IMR-90 (cell line): ENCODE measurements at regions not wholly inside any gene's neighbourhood (a gene's known extent, or its start where the extent isn't known, plus 50 kb on each side); places are given as distances from the start of the nearest gene placed in this dataset.

Experiments used
- ATAC-seq: fragments of 200-7000 bp; cut with Tn5 transposase; 2 replicates; pipeline ENCODE4 v1.9.1; 2020; ENCODE audit warnings: low read depth, mild to moderate bottlenecking, moderate library complexity
- BruUV-seq: library from RNA; stranded (reverse); fragments of 400-500 nt; replicated peaks from 2 replicates; lab custom pipeline; 2021; lab: Mats Ljungman, UMichigan
- CTCF ChIA-PET: fragments of 300-600 bp; formaldehyde crosslinking; extraction: SDS; loops from one replicate; lab custom pipeline; 2021; ENCODE audit warnings: antibody characterized with exemption; lab: Yijun Ruan, JAX
- POLR2A ChIA-PET: fragments of 300-600 bp; sonication (Branson Sonifier 250); formaldehyde crosslinking; loops from one replicate; lab custom pipeline; 2022; ENCODE audit warnings: antibody characterized with exemption; ENCODE audit not compliant: unreplicated experiment; lab: Charles Lee
- DNase-seq: peaks from one replicate; pipeline ENCODE4 v3.0.0; 2013
- H2AFZ ChIP-seq: replicated peaks from 2 replicates; pipeline ENCODE3; 2013; ENCODE audit warnings: low read length, mild to moderate bottlenecking; ENCODE audit not compliant: poor library complexity
- H2AK5ac ChIP-seq: 2 replicates; pipeline ENCODE4 v1.6.1; 2013; ENCODE audit warnings: low read depth, low read length, inconsistent platforms
- H2AK9ac ChIP-seq: replicated peaks from 2 replicates; pipeline ENCODE3; 2013; ENCODE audit warnings: mild to moderate bottlenecking, low read depth, low read length, moderate library complexity; ENCODE audit not compliant: poor library complexity
- H2BK120ac ChIP-seq: 2 replicates; pipeline ENCODE4 v1.6.1; 2013; ENCODE audit warnings: low read depth, low read length, inconsistent platforms
- H2BK15ac ChIP-seq: 3 replicates; pipeline ENCODE4 v1.6.1; 2013; ENCODE audit warnings: low read depth, low read length, inconsistent platforms
- H2BK20ac ChIP-seq: 2 replicates; pipeline ENCODE4 v1.6.1; 2013; ENCODE audit warnings: low read depth, mild to moderate bottlenecking, inconsistent platforms, low read length, moderate library complexity
- H2BK5ac ChIP-seq: 2 replicates; pipeline ENCODE4 v1.6.1; 2013; ENCODE audit warnings: mild to moderate bottlenecking, low read depth, low read length, inconsistent platforms; ENCODE audit not compliant: poor library complexity, severe bottlenecking
- H3K14ac ChIP-seq: replicated peaks from 2 replicates; pipeline ENCODE4 v1.6.1; 2013; ENCODE audit warnings: low read depth, low read length, inconsistent platforms
- H3K18ac ChIP-seq: 2 replicates; pipeline ENCODE4 v1.6.1; 2013; ENCODE audit warnings: low read depth, low read length, control low read depth
- H3K23ac ChIP-seq: 2 replicates; pipeline ENCODE4 v1.6.1; 2013; ENCODE audit warnings: low read depth, low read length, inconsistent platforms
- H3K27ac ChIP-seq: 2 replicates; pipeline ENCODE4 v1.5.1; 2013; ENCODE audit warnings: mild to moderate bottlenecking, control low read depth, low read length; ENCODE audit not compliant: insufficient read depth
- H3K27me3 ChIP-seq: 2 replicates; pipeline ENCODE4 v1.6.1; 2013; ENCODE audit warnings: low read length; ENCODE audit not compliant: control insufficient read depth, insufficient read depth
- H3K36me3 ChIP-seq: 2 replicates; pipeline ENCODE4 v1.6.1; 2013; ENCODE audit warnings: low read length, mixed read lengths; ENCODE audit not compliant: control insufficient read depth, insufficient read depth
- H3K4ac ChIP-seq: 2 replicates; pipeline ENCODE4 v1.6.1; 2013; ENCODE audit warnings: low read depth, low read length, inconsistent platforms
- H3K4me1 ChIP-seq: 2 replicates; pipeline ENCODE4 v1.6.1; 2013; ENCODE audit warnings: low read length, mixed read lengths; ENCODE audit not compliant: control insufficient read depth, insufficient read depth
- H3K4me2 ChIP-seq: 2 replicates; pipeline ENCODE4 v1.6.1; 2013; ENCODE audit warnings: low read depth, mild to moderate bottlenecking, control low read depth, low read length, moderate library complexity
- H3K4me3 ChIP-seq: 2 replicates; pipeline ENCODE4 v1.5.1; 2013; ENCODE audit warnings: low read depth, mild to moderate bottlenecking, control low read depth, low read length, moderate library complexity; ENCODE audit not compliant: insufficient read depth
- H3K56ac ChIP-seq: 2 replicates; pipeline ENCODE4 v1.6.1; 2013; ENCODE audit warnings: low read length, inconsistent platforms; ENCODE audit not compliant: insufficient read depth; ENCODE audit errors: extremely low read depth
- H3K79me1 ChIP-seq, 2 experiments: 2 replicates each; pipeline ENCODE4 v1.6.1; 2013; ENCODE audit warnings: low read length in 2 of 2, inconsistent platforms in 1 of 2, low read depth in 1 of 2
- H3K9ac ChIP-seq: 2 replicates; pipeline ENCODE4 v1.6.1; 2013; ENCODE audit warnings: low read depth, low read length, control low read depth
- H3K9me1 ChIP-seq: 2 replicates; pipeline ENCODE4 v1.6.1; 2013; ENCODE audit warnings: low read length, inconsistent platforms; ENCODE audit not compliant: insufficient read depth
- H3K9me3 ChIP-seq: 2 replicates; pipeline ENCODE4 v1.6.1; 2013; ENCODE audit warnings: low read length; ENCODE audit not compliant: control insufficient read depth, insufficient read depth
- H4K20me1 ChIP-seq: 2 replicates; pipeline ENCODE4 v1.6.1; 2013; ENCODE audit warnings: low read length, inconsistent platforms; ENCODE audit not compliant: insufficient read depth
- H4K5ac ChIP-seq: 2 replicates; pipeline ENCODE4 v1.6.1; 2013; ENCODE audit warnings: mild to moderate bottlenecking, low read depth, low read length, control low read depth
- H4K8ac ChIP-seq, 2 experiments: 2 replicates each; pipeline ENCODE4 v1.6.1; 2013; ENCODE audit warnings: low read depth in 2 of 2, low read length in 2 of 2, control low read depth in 1 of 2, inconsistent platforms in 1 of 2
- H4K91ac ChIP-seq: 2 replicates; pipeline ENCODE4 v1.6.1; 2013; ENCODE audit warnings: low read depth, low read length, inconsistent platforms; ENCODE audit not compliant: insufficient read depth
- ELK1 ChIP-seq: fragments of 150-350 bp; IDR thresholded peaks from 2 replicates; pipeline ENCODE4 v1.6.1; 2016; ENCODE audit warnings: low read depth, mild to moderate bottlenecking, low read length, moderate library complexity, borderline replicate concordance
- FOS ChIP-seq: fragments of 150-350 bp; IDR thresholded peaks from 2 replicates; pipeline ENCODE4 v1.6.1; 2016; ENCODE audit warnings: low read depth, low read length
- MAZ ChIP-seq: IDR thresholded peaks from 2 replicates; pipeline ENCODE4 v1.6.1; 2012; ENCODE audit warnings: low read depth, mild to moderate bottlenecking, low read length, improper control_type of control experiment, moderate library complexity, borderline replicate concordance
- NFE2L2 ChIP-seq: fragments of 150-350 bp; IDR thresholded peaks from 2 replicates; pipeline ENCODE4 v1.6.1; 2016; ENCODE audit warnings: low read depth, mild to moderate bottlenecking, low read length
- RCOR1 ChIP-seq: IDR thresholded peaks from 2 replicates; pipeline ENCODE4 v1.6.1; 2012; ENCODE audit warnings: mild to moderate bottlenecking, low read length, improper control_type of control experiment; ENCODE audit not compliant: insufficient replicate concordance
- SMC3 ChIP-seq: fragments of 150-350 bp; IDR thresholded peaks from 2 replicates; pipeline ENCODE4 v1.6.1; 2016; ENCODE audit warnings: low read depth, mild to moderate bottlenecking, antibody characterized with exemption, low read length, moderate library complexity
- WGBS, 2 experiments: methylation state at CpG; one replicate each; pipeline versions ENCODE4 v1.1.5 to v1.1.7; 2013; ENCODE audit warnings: missing lambda C conversion rate in 2 of 2; ENCODE audit not compliant: insufficient read length in 1 of 2; ENCODE audit errors: extremely low coverage in 2 of 2; 5-methylcytosine and 5-hydroxymethylcytosine counted together
- dilution Hi-C: fragments of 300-500 bp; cut with HindIII; formaldehyde crosslinking; loops from one replicate; pipeline ENCODE4 v1.14.3; 2018; ENCODE audit warnings: low sequenced_read_pairs; ENCODE audit not compliant: unreplicated experiment
- in situ Hi-C: fragments of 300-500 bp; cut with MboI; formaldehyde crosslinking; loops from 3 replicates; pipeline ENCODE4 v1.14.3; 2019; ENCODE audit warnings: low sequenced_read_pairs, inconsistent platforms, mixed read lengths
- intact Hi-C: fragments of 100-400 bp; cut with micrococcal nuclease; formaldehyde crosslinking; loops from 2 replicates; pipeline ENCODE4 v1.10.0; 2022

GRCh38 chr4:55742655-55743202, 76.9 kb upstream of the EXOC1L start:
- peak overlapping the region; percentile 29 for H3K4me2 ChIP-seq
- H4K20me1 ChIP-seq = no peaks in the 10 kb centered on the region
- TF ChIP-seq MAZ (no peak), RCOR1 (no peak), ELK1 (no peak), SMC3 (no peak), FOS (0 out of 2 replicates have a peak, but pooled peaks have one; percentile 18), NFE2L2 (peak; percentile 83)
- ChIA-PET POLR2A (no interaction called here), CTCF (interaction anchor here (1.1 kb wide), 1 partner anchor 9 kb away, joined by 3 read pairs; no protein-coding TSS in a partner anchor)
- H3K4me1 ChIP-seq = no peaks in the 10 kb centered on the region
- H3K79me1 ChIP-seq = no peaks in the 10 kb centered on the region
- H3K9me3 ChIP-seq = no peaks in the 10 kb centered on the region
- H3K23ac ChIP-seq = no peak overlapping the region
- intact Hi-C loops = no loop called here
- peaks cover 2% of the 10 kb centered on the region for H3K27me3 ChIP-seq
- no peak overlapping the region for H3K4ac ChIP-seq
- DNase-seq = peak; percentile 59
- no peak overlapping the region for H3K27ac ChIP-seq
- no peak overlapping the region for H3K56ac ChIP-seq
- no peaks in the 10 kb centered on the region for H3K9me1 ChIP-seq
- H2BK20ac ChIP-seq = no peak overlapping the region
- no peak overlapping the region for H3K18ac ChIP-seq
- no TSS peak for BruUV-seq
- no peak overlapping the region for H4K5ac ChIP-seq
- H4K91ac ChIP-seq = no peak overlapping the region
- no peak overlapping the region for H2AK9ac ChIP-seq
- dilution Hi-C loops = no loop called here
- H3K9ac ChIP-seq = no peak overlapping the region
- H2BK120ac ChIP-seq = no peak overlapping the region
- no peak overlapping the region for H2AK5ac ChIP-seq
- in situ Hi-C loops = loop anchor here (25.0 kb wide), 1 partner anchor 405 kb away; the partner anchor contains the start of gene SRD5A3
- no peak overlapping the region for H2AFZ ChIP-seq
- no peaks in the 10 kb centered on the region for H3K36me3 ChIP-seq
- no peak overlapping the region for H3K14ac ChIP-seq
- H4K8ac ChIP-seq = no peak overlapping the region
- no peak overlapping the region for H2BK15ac ChIP-seq
- no peak overlapping the region for H2BK5ac ChIP-seq
- peak; percentile 89 for ATAC-seq
- WGBS, 2 experiments = 4% methylated on average over 3 of the region's 5 CpGs; no CpG with 5 or more reads in 1 of the 2 experiments
- H3K4me3 ChIP-seq = no peak overlapping the region
